Transverse colon (tissue), 4 donors: ENCODE measurements at regions not wholly inside any gene's neighbourhood (a gene's known extent, or its start where the extent isn't known, plus 50 kb on each side); places are given as distances from the start of the nearest gene placed in this dataset.

Experiments
- DNase-seq: peaks from one replicate; pipeline ENCODE4 v3.0.0-alpha.2; 2019
- H3K27ac ChIP-seq, 4 donors: fragments of 200-600 bp; sonication (generic); 2 replicates each; pipeline ENCODE4 v1.5.1; 2016 to 2018; ENCODE audit warnings: inconsistent platforms in 4 of 4
- H3K27me3 ChIP-seq: fragments of 200-600 bp; sonication (generic); 2 replicates; pipeline ENCODE4 v1.5.1; 2017; ENCODE audit warnings: inconsistent platforms
- H3K36me3 ChIP-seq, 4 donors: fragments of 200-600 bp; sonication (generic); 2 replicates each; pipeline ENCODE4 v1.5.1; 2017 to 2019; ENCODE audit warnings: inconsistent platforms in 4 of 4
- H3K4me1 ChIP-seq, 4 donors: fragments of 200-600 bp; sonication (generic); 2 replicates each; pipeline ENCODE4 v1.5.1; 2017 to 2020; ENCODE audit warnings: inconsistent platforms in 4 of 4
- H3K4me3 ChIP-seq, 4 donors: fragments of 200-600 bp; sonication (generic); 1 replicate in 1 of 4; 2 replicates in 3 of 4; pipeline versions ENCODE4 v1.5.1 to v1.6.1; 2017 to 2019; ENCODE audit warnings: inconsistent platforms in 4 of 4
- H3K9me3 ChIP-seq, 2 donors: fragments of 200-600 bp; sonication (generic); 2 replicates each; pipeline ENCODE4 v1.5.1; 2017 to 2019; ENCODE audit warnings: inconsistent platforms in 2 of 2
- CTCF ChIP-seq, 5 experiments: fragments of 200-600 bp in 3 of 5; fragments of 450-650 bp in 2 of 5; sonication (generic) in 3 of 5; IDR thresholded peaks; 1 replicate in 2 of 5; 2 replicates in 3 of 5; pipeline ENCODE4 v1.5.1; 2016 to 2017; ENCODE audit warnings: antibody characterized with exemption in 5 of 5, inconsistent platforms in 3 of 5, mild to moderate bottlenecking in 2 of 5, moderate library complexity in 1 of 5
- EP300 ChIP-seq: sonication (generic); formaldehyde crosslinking; IDR thresholded peaks from one replicate; pipeline ENCODE4 v1.6.1; 2017; ENCODE audit warnings: antibody characterized with exemption, low read depth
- POLR2A ChIP-seq: fragments of 450-650 bp; IDR thresholded peaks from one replicate; pipeline ENCODE4 v1.6.1; 2016; ENCODE audit warnings: antibody characterized with exemption, mild to moderate bottlenecking, moderate library complexity
- POLR2AphosphoS5 ChIP-seq, 3 donors: sonication (generic); formaldehyde crosslinking; IDR thresholded peaks; one replicate each; pipeline ENCODE4 v1.6.1; 2016; ENCODE audit warnings: antibody characterized with exemption in 3 of 3
- WGBS, 2 donors: methylation state at CpG; one replicate each; pipeline ENCODE4 v1.1.5; 2018; ENCODE audit warnings: low coverage in 1 of 2; 5-methylcytosine and 5-hydroxymethylcytosine counted together
- in situ Hi-C, 4 donors: fragments of 200-750 bp; cut with MboI; loops; one replicate each; pipeline versions ENCODE4 v1.15.0 to v1.15.1; 2017; ENCODE audit warnings: low sequenced_read_pairs in 3 of 4, low pct_ligation_motif_present in 1 of 4, low pct_unique_long_range_greater_than_20kb in 1 of 4
- intact Hi-C: fragments of 100-400 bp; cut with DNase I; formaldehyde crosslinking; loops from one replicate; pipeline ENCODE4 v1.15.1; 2023; ENCODE audit warnings: low total_unique reads

DNA sequence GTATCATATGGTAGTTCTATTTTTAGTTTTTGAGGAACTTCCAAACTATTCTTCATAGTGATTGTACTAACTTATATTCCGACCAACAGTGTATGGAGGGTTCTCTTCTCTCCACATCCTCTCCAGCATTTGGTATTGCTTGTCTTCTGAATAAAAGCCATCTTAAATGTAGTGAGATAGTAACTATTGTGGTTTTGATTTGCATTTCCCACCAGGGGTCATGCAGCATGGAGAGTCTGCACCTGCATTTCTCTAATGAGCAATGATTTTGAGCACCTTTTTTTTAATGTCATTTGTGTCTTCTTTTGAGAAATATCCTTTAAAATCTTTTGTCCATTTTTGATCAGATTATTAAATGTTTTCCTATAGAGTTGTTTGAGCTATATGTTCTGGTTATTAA lies 718.5 kb downstream of the ZBBX start:
- H3K27ac ChIP-seq = no peak overlapping the region
- intact Hi-C loops (no loop called here), in situ Hi-C loops (no loop called here)
- 86 to 87% methylated on average over 1 of the region's 1 CpG for WGBS, 2 donors
- H3K27me3 ChIP-seq = no peaks in the 10 kb centered on the region
- H3K36me3 ChIP-seq = no peaks in the 10 kb centered on the region
- no peak overlapping the region for H3K4me3 ChIP-seq
- H3K4me1 ChIP-seq = no peaks in the 10 kb centered on the region
- DNase-seq = no peak
- H3K9me3 ChIP-seq = peaks cover 0 to 18% of the 10 kb centered on the region in 2 donors
- TF ChIP-seq POLR2AphosphoS5 (IDR thresholded peaks at IDR 0.05) (no peak), EP300 (no peak), CTCF (IDR thresholded peaks at IDR 0.05) (no peak)

DNA sequence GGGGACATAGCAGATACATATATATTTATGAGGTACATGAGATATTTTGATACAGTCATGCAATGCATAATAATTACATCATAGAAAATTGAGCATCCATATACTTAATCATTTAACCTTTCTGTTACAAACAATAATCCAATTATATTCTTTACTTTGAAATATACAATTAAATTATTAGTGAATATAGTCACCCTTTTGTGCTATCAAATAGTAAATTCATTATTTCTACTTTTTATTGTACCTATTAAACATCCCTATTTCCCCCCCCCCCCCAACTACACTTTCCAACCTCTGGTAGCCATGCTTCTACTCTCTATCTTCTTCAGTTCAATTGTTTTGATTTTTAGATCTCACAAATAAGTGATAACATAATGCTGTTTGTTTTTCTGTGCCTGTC lies 719.1 kb downstream of the ZBBX start:
- no peaks in the 10 kb centered on the region for H3K4me1 ChIP-seq
- no peak overlapping the region for H3K27ac ChIP-seq
- H3K36me3 ChIP-seq = no peaks in the 10 kb centered on the region
- H3K4me3 ChIP-seq = no peak overlapping the region
- DNase-seq = no peak
- in situ Hi-C loops = no loop called here
- intact Hi-C loops = no loop called here
- no peaks in the 10 kb centered on the region for H3K27me3 ChIP-seq
- no peak for TF ChIP-seq CTCF (IDR thresholded peaks at IDR 0.05)
- TF ChIP-seq EP300 = no peak
- TF ChIP-seq POLR2AphosphoS5 (IDR thresholded peaks at IDR 0.05) = no peak
- TF ChIP-seq POLR2A = no peak
- peaks cover 0 to 18% of the 10 kb centered on the region in 2 donors for H3K9me3 ChIP-seq

DNA sequence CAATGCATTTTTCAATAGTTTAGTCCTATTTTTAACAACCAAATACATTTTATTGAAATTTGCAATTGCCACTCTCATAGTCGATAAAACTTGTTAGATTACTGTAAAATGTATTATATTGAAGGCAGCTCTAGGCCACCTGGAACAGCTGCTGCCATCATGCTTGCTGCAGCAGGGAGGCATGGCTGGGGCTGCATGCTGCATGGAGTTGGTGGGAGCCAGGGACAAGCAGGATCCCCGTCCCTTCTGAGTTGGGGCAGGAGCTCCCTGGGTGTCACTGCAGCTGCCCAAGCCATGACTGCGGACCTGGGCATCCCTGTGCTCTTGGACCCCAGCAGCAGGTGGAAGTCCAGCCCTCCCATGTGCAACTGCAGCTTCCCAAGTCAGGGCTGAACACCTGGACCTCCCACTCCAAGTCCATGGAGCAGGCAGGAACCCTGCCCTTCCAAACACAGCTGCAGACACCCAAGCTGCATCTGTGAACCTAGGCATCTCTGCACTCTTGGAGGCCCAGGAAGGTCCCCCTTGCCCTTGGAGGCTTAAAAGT lies 742.0 kb downstream of the ZBBX start:
- Histone ChIP-seq H3K9me3 (no peaks in the 10 kb centered on the region), H3K4me3 (no peak overlapping the region), H3K4me1 (no peaks in the 10 kb centered on the region), H3K27ac (no peak overlapping the region), H3K36me3 (no peaks in the 10 kb centered on the region), H3K27me3 (no peaks in the 10 kb centered on the region)
- WGBS, 2 donors = 77 to 89% methylated on average over 1 to 3 of the region's 3 CpGs
- in situ Hi-C loops (no loop called here), intact Hi-C loops (no loop called here)
- no peak for DNase-seq
- TF ChIP-seq EP300 (no peak), POLR2A (no peak), POLR2AphosphoS5 (IDR thresholded peaks at IDR 0.05) (no peak), CTCF (IDR thresholded peaks at IDR 0.05) (no peak)

- no peaks in the 10 kb centered on the region for H3K36me3 ChIP-seq
- DNase-seq = no peak
- in situ Hi-C loops = no loop called here
Measured at GRCh38 chr3:166634091-166634746, 745.9 kb downstream of the ZBBX start.

More at GRCh38 chr3:166634091-166634746, 745.9 kb downstream of the ZBBX start:
- 29 to 37% methylated on average over 3 to 4 of the region's 4 CpGs for WGBS, 2 donors
- no peak overlapping the region for H3K4me3 ChIP-seq
- H3K27me3 ChIP-seq = no peaks in the 10 kb centered on the region
- TF ChIP-seq CTCF (IDR thresholded peaks at IDR 0.05) (no peak), POLR2A (no peak), EP300 (no peak), POLR2AphosphoS5 (IDR thresholded peaks at IDR 0.05) (no peak)
- no peaks in the 10 kb centered on the region for H3K9me3 ChIP-seq
- no peak overlapping the region for H3K27ac ChIP-seq
- no peaks in the 10 kb centered on the region for H3K4me1 ChIP-seq
- intact Hi-C loops = no loop called here
